ENCODE measurements at regions not wholly inside any gene's neighbourhood (a gene's known extent, or its start where the extent isn't known, plus 50 kb on each side); places are given as distances from the start of the nearest gene placed in this dataset.

- no peak for TF ChIP-seq POLR2A (IDR thresholded peaks at IDR 0.05)
- no peak for TF ChIP-seq CTCF (IDR thresholded peaks at IDR 0.05)
Observed at GRCh38 chr7:47026780-47027361, 555.0 kb downstream of the TNS3 start.
